ENCODE measurements at regions not wholly inside any gene's neighbourhood (a gene's known extent, or its start where the extent isn't known, plus 50 kb on each side); places are given as distances from the start of the nearest gene placed in this dataset.

- no peaks in the 10 kb centered on the region for H4K20me1 ChIP-seq (ENCODE audit: control insufficient read depth, extremely low read depth, insufficient read depth, low read length)
- no peaks in the 10 kb centered on the region for H3K27me3 ChIP-seq (ENCODE audit: control insufficient read depth, insufficient read depth, low read length)
Measured at GRCh38 chr18:75158465-75159237, 50.3 kb downstream of the PTGR3 start.

GRCh38 chr18:75157851-75158250 lies 51.1 kb downstream of the PTGR3 start:
- Histone ChIP-seq H3K4me2 (ENCODE audit: extremely low read depth, insufficient read depth, low read length) (no peak overlapping the region), H4K20me1 (ENCODE audit: control insufficient read depth, extremely low read depth, insufficient read depth, low read length) (no peaks in the 10 kb centered on the region), H3K36me3 (ENCODE audit: control insufficient read depth, insufficient read depth, low read length) (no peaks in the 10 kb centered on the region), H3K4me3 (replicated peaks in 1 of 4; ENCODE audit: control extremely low read depth in 1 of 4, insufficient read depth in 1 of 4, low read depth in 3 of 4, low read length in 4 of 4) (no peak overlapping the region), H3K4me1 (ENCODE audit: control insufficient read depth, extremely low read depth, insufficient read depth, low read length) (no peaks in the 10 kb centered on the region), H3K9me3 (ENCODE audit: control insufficient read depth, insufficient read depth, low read depth, low read length) (no peaks in the 10 kb centered on the region), H3K27ac (ENCODE audit: insufficient read depth, low read length) (no peak overlapping the region), H2AFZ (ENCODE audit: low read length) (no peak overlapping the region), H3K27me3 (ENCODE audit: control insufficient read depth, insufficient read depth, low read length) (no peaks in the 10 kb centered on the region), H3K79me2 (ENCODE audit: control insufficient read depth, insufficient read depth, low read length) (no peaks in the 10 kb centered on the region), H3K9ac (ENCODE audit: insufficient read depth, low read length) (no peak overlapping the region)
- DNase-seq (ENCODE audit: low read depth in 2 of 2) = no peak
- TF ChIP-seq CTCF (conservative IDR thresholded peaks at IDR 0.05 in 1 of 2, IDR thresholded peaks at IDR 0.05 in 1 of 2; ENCODE audit: low read depth in 1 of 2, low read length in 2 of 2) (no peak), EZH2 (IDR thresholded peaks at IDR 0.05; ENCODE audit: low read length, missing control alignments) (no peak)

More at GRCh38 chr18:75158465-75159237, 50.3 kb downstream of the PTGR3 start:
- Histone ChIP-seq H3K4me1 (ENCODE audit: control insufficient read depth, extremely low read depth, insufficient read depth, low read length) (no peaks in the 10 kb centered on the region), H3K27ac (ENCODE audit: insufficient read depth, low read length) (no peak overlapping the region), H3K4me3 (replicated peaks in 1 of 4; ENCODE audit: control extremely low read depth in 1 of 4, insufficient read depth in 1 of 4, low read depth in 3 of 4, low read length in 4 of 4) (no peak overlapping the region), H3K36me3 (ENCODE audit: control insufficient read depth, insufficient read depth, low read length) (no peaks in the 10 kb centered on the region), H3K9ac (ENCODE audit: insufficient read depth, low read length) (no peak overlapping the region), H3K9me3 (ENCODE audit: control insufficient read depth, insufficient read depth, low read depth, low read length) (no peaks in the 10 kb centered on the region), H2AFZ (ENCODE audit: low read length) (no peak overlapping the region), H3K4me2 (ENCODE audit: extremely low read depth, insufficient read depth, low read length) (no peak overlapping the region), H3K79me2 (ENCODE audit: control insufficient read depth, insufficient read depth, low read length) (no peaks in the 10 kb centered on the region)
- no peak for DNase-seq (ENCODE audit: low read depth in 2 of 2)
- TF ChIP-seq CTCF (conservative IDR thresholded peaks at IDR 0.05 in 1 of 2, IDR thresholded peaks at IDR 0.05 in 1 of 2; ENCODE audit: low read depth in 1 of 2, low read length in 2 of 2) (no peak), EZH2 (IDR thresholded peaks at IDR 0.05; ENCODE audit: low read length, missing control alignments) (no peak)

- no peak overlapping the region for H3K9ac ChIP-seq (ENCODE audit: insufficient read depth, low read length)
- no peak overlapping the region for H3K4me2 ChIP-seq (ENCODE audit: extremely low read depth, insufficient read depth, low read length)
- no peaks in the 10 kb centered on the region for H3K27me3 ChIP-seq (ENCODE audit: control insufficient read depth, insufficient read depth, low read length)
- no peak overlapping the region for H3K27ac ChIP-seq (ENCODE audit: insufficient read depth, low read length)
- H2AFZ ChIP-seq (ENCODE audit: low read length) = no peak overlapping the region
- no peaks in the 10 kb centered on the region for H3K4me1 ChIP-seq (ENCODE audit: control insufficient read depth, extremely low read depth, insufficient read depth, low read length)
- no peak overlapping the region for H3K4me3 ChIP-seq (replicated peaks in 1 of 4; ENCODE audit: control extremely low read depth in 1 of 4, insufficient read depth in 1 of 4, low read depth in 3 of 4, low read length in 4 of 4)
- TF ChIP-seq CTCF (conservative IDR thresholded peaks at IDR 0.05 in 1 of 2, IDR thresholded peaks at IDR 0.05 in 1 of 2; ENCODE audit: low read depth in 1 of 2, low read length in 2 of 2) (no peak), EZH2 (IDR thresholded peaks at IDR 0.05; ENCODE audit: low read length, missing control alignments) (no peak)
- H3K36me3 ChIP-seq (ENCODE audit: control insufficient read depth, insufficient read depth, low read length) = no peaks in the 10 kb centered on the region
- H3K79me2 ChIP-seq (ENCODE audit: control insufficient read depth, insufficient read depth, low read length) = no peaks in the 10 kb centered on the region
- no peak for DNase-seq (ENCODE audit: low read depth in 2 of 2)
- H4K20me1 ChIP-seq (ENCODE audit: control insufficient read depth, extremely low read depth, insufficient read depth, low read length) = no peaks in the 10 kb centered on the region
- H3K9me3 ChIP-seq (ENCODE audit: control insufficient read depth, insufficient read depth, low read depth, low read length) = no peaks in the 10 kb centered on the region
Measured at GRCh38 chr18:75157381-75157780, 51.6 kb downstream of the PTGR3 start.

All from fibroblast of lung (primary cell).